ENCODE measurements at regions not wholly inside any gene's neighbourhood (a gene's known extent, or its start where the extent isn't known, plus 50 kb on each side); places are given as distances from the start of the nearest gene placed in this dataset.

DNA sequence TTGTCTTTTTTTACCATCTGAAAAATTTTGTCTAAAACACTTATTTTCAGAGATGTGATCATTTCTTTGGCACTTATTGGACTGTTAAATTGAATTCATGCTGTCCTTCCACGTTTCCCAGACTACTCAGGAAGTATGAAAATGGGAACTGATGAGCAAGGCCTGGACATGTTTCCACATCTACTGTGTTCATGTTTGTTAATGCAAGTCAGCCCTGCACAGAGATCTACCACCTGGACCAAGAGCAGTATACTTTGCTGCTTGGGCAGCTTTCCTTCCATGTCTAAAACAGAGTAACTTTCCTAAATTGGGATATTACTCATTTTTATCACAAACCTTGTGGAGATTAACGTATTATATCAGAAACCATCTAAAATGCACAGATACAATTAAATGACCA is 687.4 kb downstream of the DIAPH3 start:
- no peak overlapping the region for H3K9ac ChIP-seq (ENCODE audit: low read length)
- H3K27me3 ChIP-seq (ENCODE audit: insufficient read depth, low read length), result no peaks in the 10 kb centered on the region
- H3K36me3 ChIP-seq (ENCODE audit: insufficient read depth, low read length), result no peaks in the 10 kb centered on the region
- Mint-ChIP-seq H3K27me3 (ENCODE audit: low read depth, unreplicated experiment) (no peaks in the 10 kb centered on the region), H3K36me3 (ENCODE audit: low read depth, unreplicated experiment) (no peaks in the 10 kb centered on the region), H3K4me1 (ENCODE audit: low read depth, unreplicated experiment) (peaks cover 29% of the 10 kb centered on the region), H3K27ac (ENCODE audit: unreplicated experiment) (no peak overlapping the region), H3K9me3 (ENCODE audit: unreplicated experiment) (peaks cover 2% of the 10 kb centered on the region), H3K4me3 (ENCODE audit: unreplicated experiment) (no peak overlapping the region)
- no peak overlapping the region for H3K4me2 ChIP-seq (ENCODE audit: low read length)
- no peaks in the 10 kb centered on the region for H3K4me1 ChIP-seq (ENCODE audit: insufficient read depth, low read length)
- H3K27ac ChIP-seq (ENCODE audit: low read depth, low read length), result no peak overlapping the region
- no peak overlapping the region for H2AFZ ChIP-seq (ENCODE audit: low read depth, low read length)
- no peaks in the 10 kb centered on the region for H3K9me3 ChIP-seq (ENCODE audit: insufficient read depth, low read depth, low read length)
- DNase-seq (ENCODE audit: low read depth) (no peak), FAIRE-seq (no peak)
- H4K20me1 ChIP-seq (ENCODE audit: insufficient read depth, low read length), result no peaks in the 10 kb centered on the region
- TF ChIP-seq, protein P1, sequence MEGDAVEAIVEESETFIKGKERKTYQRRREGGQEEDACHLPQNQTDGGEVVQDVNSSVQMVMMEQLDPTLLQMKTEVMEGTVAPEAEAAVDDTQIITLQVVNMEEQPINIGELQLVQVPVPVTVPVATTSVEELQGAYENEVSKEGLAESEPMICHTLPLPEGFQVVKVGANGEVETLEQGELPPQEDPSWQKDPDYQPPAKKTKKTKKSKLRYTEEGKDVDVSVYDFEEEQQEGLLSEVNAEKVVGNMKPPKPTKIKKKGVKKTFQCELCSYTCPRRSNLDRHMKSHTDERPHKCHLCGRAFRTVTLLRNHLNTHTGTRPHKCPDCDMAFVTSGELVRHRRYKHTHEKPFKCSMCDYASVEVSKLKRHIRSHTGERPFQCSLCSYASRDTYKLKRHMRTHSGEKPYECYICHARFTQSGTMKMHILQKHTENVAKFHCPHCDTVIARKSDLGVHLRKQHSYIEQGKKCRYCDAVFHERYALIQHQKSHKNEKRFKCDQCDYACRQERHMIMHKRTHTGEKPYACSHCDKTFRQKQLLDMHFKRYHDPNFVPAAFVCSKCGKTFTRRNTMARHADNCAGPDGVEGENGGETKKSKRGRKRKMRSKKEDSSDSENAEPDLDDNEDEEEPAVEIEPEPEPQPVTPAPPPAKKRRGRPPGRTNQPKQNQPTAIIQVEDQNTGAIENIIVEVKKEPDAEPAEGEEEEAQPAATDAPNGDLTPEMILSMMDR (IDR thresholded peaks at IDR 0.05; ENCODE audit: insufficient read depth, low read depth, low read length), result no peak
- no peak for TF ChIP-seq EZH2 (IDR thresholded peaks at IDR 0.05; ENCODE audit: insufficient read depth, low read length)
- no peaks in the 10 kb centered on the region for H3K79me2 ChIP-seq (ENCODE audit: insufficient read depth, low read length)
- H3K4me3 ChIP-seq (ENCODE audit: insufficient read depth, low read depth, low read length), result no peak overlapping the region

DNA sequence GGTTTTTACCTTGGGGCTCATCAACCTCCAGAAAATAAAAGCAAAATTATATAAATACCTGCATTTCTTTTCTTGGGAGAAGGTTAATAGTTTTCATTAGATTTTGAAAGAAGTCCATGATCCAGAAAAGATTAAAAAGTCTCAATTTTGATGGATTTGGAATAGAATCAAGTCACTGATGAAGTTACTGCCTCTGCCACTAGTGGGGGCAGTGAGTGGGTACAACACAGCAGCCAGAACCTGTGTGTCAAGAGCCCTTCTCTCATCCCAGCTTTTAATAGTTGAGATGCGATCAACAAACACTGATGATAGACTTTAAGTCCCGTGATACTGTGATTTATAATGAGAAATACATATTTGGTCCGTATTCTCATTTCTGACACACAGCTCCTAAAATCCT is 686.7 kb downstream of the DIAPH3 start:
- H2AFZ ChIP-seq (ENCODE audit: low read depth, low read length), result no peak overlapping the region
- no peaks in the 10 kb centered on the region for H3K27me3 ChIP-seq (ENCODE audit: insufficient read depth, low read length)
- H3K9me3 ChIP-seq (ENCODE audit: insufficient read depth, low read depth, low read length), result no peaks in the 10 kb centered on the region
- no peak overlapping the region for H3K4me2 ChIP-seq (ENCODE audit: low read length)
- no peaks in the 10 kb centered on the region for H3K36me3 ChIP-seq (ENCODE audit: insufficient read depth, low read length)
- TF ChIP-seq, protein P1 (IDR thresholded peaks at IDR 0.05; ENCODE audit: insufficient read depth, low read depth, low read length), result no peak
- no peak for TF ChIP-seq EZH2 (IDR thresholded peaks at IDR 0.05; ENCODE audit: insufficient read depth, low read length)
- no peak overlapping the region for H3K4me3 ChIP-seq (ENCODE audit: insufficient read depth, low read depth, low read length)
- FAIRE-seq (no peak), DNase-seq (ENCODE audit: low read depth) (no peak)
- peaks cover 26% of the 10 kb centered on the region for H3K4me1 Mint-ChIP-seq (ENCODE audit: low read depth, unreplicated experiment)
- H3K9me3 Mint-ChIP-seq (ENCODE audit: unreplicated experiment), result peaks cover 2% of the 10 kb centered on the region
- H3K4me3 Mint-ChIP-seq (ENCODE audit: unreplicated experiment), result no peak overlapping the region
- H3K9ac ChIP-seq (ENCODE audit: low read length), result no peak overlapping the region
- no peaks in the 10 kb centered on the region for H3K4me1 ChIP-seq (ENCODE audit: insufficient read depth, low read length)
- H3K27me3 Mint-ChIP-seq (ENCODE audit: low read depth, unreplicated experiment), result no peaks in the 10 kb centered on the region
- H4K20me1 ChIP-seq (ENCODE audit: insufficient read depth, low read length), result no peaks in the 10 kb centered on the region
- H3K36me3 Mint-ChIP-seq (ENCODE audit: low read depth, unreplicated experiment), result no peaks in the 10 kb centered on the region
- no peak overlapping the region for H3K27ac Mint-ChIP-seq (ENCODE audit: unreplicated experiment)
- no peak overlapping the region for H3K27ac ChIP-seq (ENCODE audit: low read depth, low read length)
- no peaks in the 10 kb centered on the region for H3K79me2 ChIP-seq (ENCODE audit: insufficient read depth, low read length)

DNA sequence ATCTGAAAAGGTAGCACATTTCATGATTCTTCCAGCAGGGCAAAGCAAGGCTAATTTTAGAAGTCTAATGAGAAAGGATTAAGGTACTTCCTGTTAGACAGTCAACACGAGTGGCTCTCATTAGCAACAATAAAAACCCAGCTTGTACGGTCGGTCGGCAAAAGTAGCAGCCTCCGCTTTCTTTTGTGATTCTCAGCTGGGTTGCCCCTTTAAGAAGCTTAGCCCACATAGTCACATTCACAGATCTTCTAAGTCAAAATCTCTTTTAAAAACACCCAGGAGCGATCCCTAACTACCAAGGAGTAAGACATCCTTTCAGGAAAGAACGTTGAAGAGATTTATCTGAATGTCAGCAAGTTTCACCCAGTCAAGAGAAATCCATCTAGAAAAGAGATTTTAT is 684.8 kb downstream of the DIAPH3 start:
- no peaks in the 10 kb centered on the region for H3K4me1 ChIP-seq (ENCODE audit: insufficient read depth, low read length)
- no peaks in the 10 kb centered on the region for H3K9me3 ChIP-seq (ENCODE audit: insufficient read depth, low read depth, low read length)
- no peaks in the 10 kb centered on the region for H3K36me3 ChIP-seq (ENCODE audit: insufficient read depth, low read length)
- no peaks in the 10 kb centered on the region for H3K27me3 Mint-ChIP-seq (ENCODE audit: low read depth, unreplicated experiment)
- H3K27ac Mint-ChIP-seq (ENCODE audit: unreplicated experiment), result no peak overlapping the region
- H3K27ac ChIP-seq (ENCODE audit: low read depth, low read length), result no peak overlapping the region
- H3K79me2 ChIP-seq (ENCODE audit: insufficient read depth, low read length), result no peaks in the 10 kb centered on the region
- H3K36me3 Mint-ChIP-seq (ENCODE audit: low read depth, unreplicated experiment), result no peaks in the 10 kb centered on the region
- peak overlapping the region; percentile 7 for H2AFZ ChIP-seq (ENCODE audit: low read depth, low read length)
- no peaks in the 10 kb centered on the region for H3K27me3 ChIP-seq (ENCODE audit: insufficient read depth, low read length)
- DNase-seq (ENCODE audit: low read depth) (no peak), FAIRE-seq (no peak)
- H3K9ac ChIP-seq (ENCODE audit: low read length), result no peak overlapping the region
- no peaks in the 10 kb centered on the region for H4K20me1 ChIP-seq (ENCODE audit: insufficient read depth, low read length)
- H3K4me3 Mint-ChIP-seq (ENCODE audit: unreplicated experiment), result no peak overlapping the region
- H3K4me2 ChIP-seq (ENCODE audit: low read length), result no peak overlapping the region
- peaks cover 2% of the 10 kb centered on the region for H3K9me3 Mint-ChIP-seq (ENCODE audit: unreplicated experiment)
- TF ChIP-seq EZH2 (IDR thresholded peaks at IDR 0.05; ENCODE audit: insufficient read depth, low read length), result no peak
- TF ChIP-seq, protein P1 (IDR thresholded peaks at IDR 0.05; ENCODE audit: insufficient read depth, low read depth, low read length), result no peak
- H3K4me1 Mint-ChIP-seq (ENCODE audit: low read depth, unreplicated experiment), result peaks cover 27% of the 10 kb centered on the region
- no peak overlapping the region for H3K4me3 ChIP-seq (ENCODE audit: insufficient read depth, low read depth, low read length)
